K562 (cell line): ENCODE measurements at regions not wholly inside any gene's neighbourhood (a gene's known extent, or its start where the extent isn't known, plus 50 kb on each side); places are given as distances from the start of the nearest gene placed in this dataset.

Source experiments
- ATAC-seq: fragments of 200-7000 bp; cut with Tn5 transposase; 3 replicates; pipeline ENCODE4 v1.9.1; 2020; ENCODE audit warnings: moderate library complexity
- BruUV-seq: library from RNA; stranded (reverse); fragments of 400-500 nt; replicated peaks from 2 replicates; lab custom pipeline; 2021; lab: Mats Ljungman, UMichigan
- CTCF ChIA-PET: fragments of 300-600 bp; formaldehyde crosslinking; extraction: SDS; loops from one replicate; lab custom pipeline; 2021; ENCODE audit warnings: low intra/inter-chr PET ratio; lab: Yijun Ruan, JAX
- POLR2A ChIA-PET: fragments of 300-600, 350-650 bp; sonication (Branson Sonifier 250); formaldehyde crosslinking; extraction: SDS; loops from one replicate; lab custom pipeline; 2021; ENCODE audit warnings: antibody characterized with exemption, inconsistent platforms; lab: Yijun Ruan, JAX
- DNase-seq, 4 experiments: peaks; one replicate each; pipeline versions ENCODE4 v3.0.0 to v3.0.0-alpha.2; 2011 to 2018; ENCODE audit warnings: low spot score in 3 of 4, mixed read lengths in 3 of 4; ENCODE audit errors: extremely low read depth in 1 of 4
- FAIRE-seq: peaks from 2 replicates; lab custom pipeline; 2011; peaks lifted over from hg19 to GRCh38; lab: Jason Lieb, UNC
- H2AFZ ChIP-seq: 2 replicates; pipeline ENCODE4 v1.6.0; 2011; ENCODE audit warnings: low read depth, low read length, control low read depth, inconsistent platforms
- H3K27ac ChIP-seq: fragments of 200-600 bp; 3 replicates; pipeline ENCODE4 v1.8.0; 2011; ENCODE audit warnings: low read depth, mild to moderate bottlenecking, control low read depth, inconsistent platforms, low read length, moderate library complexity, mixed read lengths; ENCODE audit errors: extremely low read depth
- H3K27me3 ChIP-seq, 2 experiments: fragments of 300-600 bp in 1 of 2; 2 replicates in 1 of 2; 3 replicates in 1 of 2; pipeline versions ENCODE4 v1.6.0 to v1.8.0; 2011; ENCODE audit warnings: inconsistent platforms in 2 of 2, low read length in 2 of 2, mild to moderate bottlenecking in 1 of 2, mixed read lengths in 1 of 2, moderate library complexity in 1 of 2; ENCODE audit not compliant: control insufficient read depth in 2 of 2, insufficient read depth in 2 of 2
- H3K36me3 ChIP-seq: fragments of 300-600 bp; 3 replicates; pipeline ENCODE4 v1.8.0; 2011; ENCODE audit warnings: mild to moderate bottlenecking, low read length, inconsistent platforms; ENCODE audit not compliant: control insufficient read depth, insufficient read depth
- H3K4me1 ChIP-seq, 2 experiments: fragments of 200-600 bp in 1 of 2; replicated peaks in 1 of 2; 2 replicates in 1 of 2; 3 replicates in 1 of 2; pipeline versions ENCODE4 v1.5.1 to v1.8.0; 2011; ENCODE audit warnings: inconsistent platforms in 2 of 2, low read length in 2 of 2, mild to moderate bottlenecking in 1 of 2, mixed read lengths in 1 of 2, moderate library complexity in 1 of 2; ENCODE audit not compliant: control insufficient read depth in 2 of 2, insufficient read depth in 2 of 2
- H3K4me2 ChIP-seq: 2 replicates; pipeline ENCODE4 v1.6.1; 2011; ENCODE audit warnings: low read length, control low read depth, inconsistent platforms, mixed read lengths; ENCODE audit not compliant: insufficient read depth
- H3K4me3 ChIP-seq: fragments of 200-600 bp; sonication (generic), shearing (Covaris generic); 2 replicates; pipeline ENCODE4 v1.5.1; 2016; ENCODE audit warnings: control low read depth, inconsistent platforms
- H3K79me2 ChIP-seq: fragments of 200-600 bp; 3 replicates; pipeline ENCODE4 v1.8.0; 2011; ENCODE audit warnings: low read length, inconsistent platforms; ENCODE audit not compliant: control insufficient read depth, insufficient read depth
- H3K9ac ChIP-seq, 2 experiments: 2 replicates each; pipeline versions ENCODE4 v1.6.0 to v1.6.1; 2011; ENCODE audit warnings: low read depth in 2 of 2, low read length in 2 of 2, control low read depth in 1 of 2, inconsistent platforms in 1 of 2, mild to moderate bottlenecking in 1 of 2, mixed read lengths in 1 of 2; ENCODE audit not compliant: insufficient read depth in 1 of 2
- H3K9me1 ChIP-seq: one replicate; pipeline ENCODE4 v1.6.0; 2011; ENCODE audit warnings: inconsistent platforms, mild to moderate bottlenecking, low read length, moderate library complexity; ENCODE audit not compliant: control insufficient read depth, insufficient read depth
- H3K9me3 ChIP-seq: replicated peaks from 2 replicates; pipeline ENCODE4 v1.5.1; 2011; ENCODE audit warnings: low read depth, low read length, inconsistent platforms; ENCODE audit not compliant: control insufficient read depth, insufficient read depth
- H4K20me1 ChIP-seq: replicated peaks from 2 replicates; pipeline ENCODE4 v1.6.1; 2011; ENCODE audit warnings: low read length, inconsistent platforms, mixed read lengths; ENCODE audit not compliant: control insufficient read depth, insufficient read depth
- ARID3A ChIP-seq: IDR thresholded peaks from 2 replicates; pipeline ENCODE4 v1.6.1; 2012; ENCODE audit warnings: low read depth, low read length, improper control_type of control experiment, borderline replicate concordance
- ATF6 ChIP-seq: sonication (generic); formaldehyde crosslinking; IDR thresholded peaks from 2 replicates; pipeline ENCODE4 v1.4.0; 2020; ENCODE audit warnings: mild to moderate bottlenecking, missing genetic modification reagents
- BCOR ChIP-seq: fragments of 450-650 bp; IDR thresholded peaks from 2 replicates; pipeline ENCODE4 v1.6.1; 2016
- BRD4 ChIP-seq: fragments of 200-600 bp; sonication (generic); IDR thresholded peaks from 2 replicates; pipeline ENCODE4 v1.6.1; 2017; ENCODE audit warnings: inconsistent platforms
- CBX1 ChIP-seq: sonication (generic); IDR thresholded peaks from 2 replicates; pipeline ENCODE4 v1.6.1; 2016; ENCODE audit warnings: antibody characterized with exemption, low read depth, mild to moderate bottlenecking
- E2F1 ChIP-seq: sonication (generic); formaldehyde crosslinking; IDR thresholded peaks from 2 replicates; pipeline ENCODE4 v1.8.1; 2023; ENCODE audit warnings: mild to moderate bottlenecking, missing genetic modification reagents, moderate library complexity
- ELF4 ChIP-seq: fragments of 450-650 bp; formaldehyde crosslinking; IDR thresholded peaks from 2 replicates; pipeline ENCODE4 v1.4.0; 2022; ENCODE audit warnings: missing genetic modification characterization
- EP400 ChIP-seq: fragments of 450-650 bp; IDR thresholded peaks from 2 replicates; pipeline ENCODE4 v1.6.1; 2017; ENCODE audit warnings: antibody characterized with exemption, mild to moderate bottlenecking, moderate library complexity
- HDAC1 ChIP-seq, 2 experiments: fragments of 450-650 bp; IDR thresholded peaks; 2 replicates each; pipeline ENCODE4 v1.6.1; 2016 to 2017; ENCODE audit warnings: inconsistent platforms in 1 of 2, mild to moderate bottlenecking in 1 of 2, moderate library complexity in 1 of 2
- HNRNPK ChIP-seq: fragments of 200-400 bp; formaldehyde crosslinking; IDR thresholded peaks from one replicate; pipeline ENCODE4 v1.6.1; 2018; ENCODE audit warnings: mild to moderate bottlenecking, low read depth, low read length; ENCODE audit not compliant: poor library complexity, severe bottlenecking
- HNRNPLL ChIP-seq: fragments of 200-400 bp; formaldehyde crosslinking; IDR thresholded peaks from 2 replicates; pipeline ENCODE4 v1.6.1; 2017; ENCODE audit warnings: low read length, low read depth, mild to moderate bottlenecking; ENCODE audit not compliant: poor library complexity, severe bottlenecking
- KAT2B ChIP-seq: IDR thresholded peaks from one replicate; pipeline ENCODE4 v1.6.1; 2012; ENCODE audit warnings: low read depth, mild to moderate bottlenecking, control low read depth, inconsistent platforms, low read length, moderate library complexity
- NR3C1 ChIP-seq: sonication (generic); formaldehyde crosslinking; IDR thresholded peaks from 2 replicates; pipeline ENCODE4 v1.8.1; 2022; ENCODE audit warnings: missing genetic modification reagents
- SAFB2 ChIP-seq: fragments of 200-400 bp; formaldehyde crosslinking; IDR thresholded peaks from 2 replicates; pipeline ENCODE4 v1.6.1; 2018; ENCODE audit warnings: borderline replicate concordance, low read length, low read depth, moderate library complexity; ENCODE audit not compliant: severe bottlenecking
- TAF7 ChIP-seq: fragments of 450-650 bp; IDR thresholded peaks from 2 replicates; pipeline ENCODE4 v1.6.1; 2016; ENCODE audit warnings: missing genetic modification characterization, missing compliant biosample characterization
- ZNF311 ChIP-seq: fragments of 250-450 bp; sonication (Bioruptor Pico); IDR thresholded peaks from 2 replicates; pipeline ENCODE4 v1.4.0; 2020; ENCODE audit warnings: mild to moderate bottlenecking, moderate library complexity
- ZNF561 ChIP-seq: fragments of 450-650 bp; formaldehyde crosslinking; conservative IDR thresholded peaks from 2 replicates; pipeline ENCODE4 v1.4.0; 2020; ENCODE audit warnings: mild to moderate bottlenecking, moderate library complexity
- WGBS: fragments of 100-300 bp; shearing (Covaris generic); methylation state at CpG from one replicate; pipeline ENCODE4 v1.1.6; 2016; ENCODE audit warnings: low coverage, mixed read lengths; ENCODE audit not compliant: insufficient coverage; ENCODE audit errors: missing lambda C conversion rate; 5-methylcytosine and 5-hydroxymethylcytosine counted together
- in situ Hi-C: fragments of 300-500 bp; cut with MboI; formaldehyde crosslinking; loops from 4 replicates; pipeline ENCODE4 v1.15.0; 2018; ENCODE audit warnings: inconsistent platforms, mixed read lengths
- intact Hi-C: fragments of 100-400 bp; cut with micrococcal nuclease; formaldehyde crosslinking; loops from 2 replicates; pipeline ENCODE4 v1.14.2; 2022

GRCh38 chr7:80078159-80078731, 56.4 kb upstream of the GNAI1 start:
- Histone ChIP-seq H3K4me1 (no peaks in the 10 kb centered on the region), H3K4me2 (no peak overlapping the region), H3K36me3 (no peaks in the 10 kb centered on the region), H3K79me2 (no peaks in the 10 kb centered on the region), H2AFZ (no peak overlapping the region), H3K9me3 (no peaks in the 10 kb centered on the region), H3K27ac (no peak overlapping the region), H3K9ac (no peak overlapping the region), H4K20me1 (no peaks in the 10 kb centered on the region), H3K9me1 (no peaks in the 10 kb centered on the region), H3K27me3 (no peaks in the 10 kb centered on the region), H3K4me3 (no peak overlapping the region)
- ATAC-seq: no peak
- no peak for FAIRE-seq
- under 1% methylated on average over 5 of the region's 5 CpGs for WGBS
- ChIA-PET POLR2A (no interaction called here), CTCF (no interaction called here)
- intact Hi-C loops: no loop called here
- DNase-seq: no peak
- BruUV-seq: no TSS peak
- in situ Hi-C loops: no loop called here
- TF ChIP-seq HNRNPLL (no peak), E2F1 (CRISPR knock-in tag) (no peak), ELF4 (CRISPR knock-in tag) (no peak), CBX1 (no peak), BCOR (no peak), HDAC1 (IDR thresholded peaks at IDR 0.05) (no peak), NR3C1 (no peak), EP400 (no peak), ATF6 (CRISPR knock-in tag) (no peak), TAF7 (no peak), ZNF311 (CRISPR knock-in tag) (no peak), SAFB2 (no peak), ARID3A (no peak), HNRNPK (no peak), ZNF561 (CRISPR knock-in tag) (no peak), KAT2B (no peak), BRD4 (no peak)
